ENCODE measurements at regions not wholly inside any gene's neighbourhood (a gene's known extent, or its start where the extent isn't known, plus 50 kb on each side); places are given as distances from the start of the nearest gene placed in this dataset.

DNA sequence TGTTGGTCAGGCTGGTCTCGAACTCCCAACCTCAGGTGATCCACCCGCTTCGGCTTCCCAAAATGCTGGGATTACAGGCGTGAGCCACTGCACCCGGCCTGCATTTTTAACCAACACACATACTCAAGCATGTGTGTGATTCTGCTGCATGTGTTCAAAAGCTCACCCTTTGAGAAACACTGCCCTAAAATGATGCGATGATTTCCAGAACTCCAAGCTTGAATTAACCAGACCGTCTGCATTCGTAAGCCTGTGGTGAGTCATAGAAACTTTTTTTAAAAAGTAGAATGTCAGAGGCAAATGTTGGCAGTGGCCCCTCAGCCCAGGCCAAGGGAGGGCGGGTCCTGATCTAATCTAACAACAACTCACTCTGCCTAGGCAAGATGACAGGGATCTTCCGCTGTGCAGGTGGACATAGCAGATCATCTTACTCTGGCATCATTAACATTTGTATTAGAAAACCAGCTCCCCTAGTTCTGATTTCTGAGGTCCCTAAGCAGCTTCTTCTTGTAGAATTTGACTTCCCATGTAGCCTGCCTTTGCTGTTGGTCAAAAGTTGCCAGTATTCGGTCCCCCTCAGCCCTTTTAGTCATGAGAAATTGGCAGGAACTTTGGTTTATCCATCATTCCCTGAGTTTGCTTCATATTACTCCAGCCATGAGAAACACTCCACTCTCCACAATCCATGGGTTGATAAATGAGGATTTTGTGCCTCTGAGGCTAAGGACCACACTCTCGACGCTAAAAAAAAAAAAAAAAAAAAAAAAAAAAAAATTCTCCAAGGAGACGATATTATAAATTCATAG is 190.4 kb downstream of the SKIDA1 start:
- intact Hi-C loops (cut with DNase I): no loop called here
- DNase-seq: no peak

- no peak for DNase-seq
These were observed 194.9 kb downstream of the SKIDA1 start for GRCh38 chr10:21330628-21331020.

DNA sequence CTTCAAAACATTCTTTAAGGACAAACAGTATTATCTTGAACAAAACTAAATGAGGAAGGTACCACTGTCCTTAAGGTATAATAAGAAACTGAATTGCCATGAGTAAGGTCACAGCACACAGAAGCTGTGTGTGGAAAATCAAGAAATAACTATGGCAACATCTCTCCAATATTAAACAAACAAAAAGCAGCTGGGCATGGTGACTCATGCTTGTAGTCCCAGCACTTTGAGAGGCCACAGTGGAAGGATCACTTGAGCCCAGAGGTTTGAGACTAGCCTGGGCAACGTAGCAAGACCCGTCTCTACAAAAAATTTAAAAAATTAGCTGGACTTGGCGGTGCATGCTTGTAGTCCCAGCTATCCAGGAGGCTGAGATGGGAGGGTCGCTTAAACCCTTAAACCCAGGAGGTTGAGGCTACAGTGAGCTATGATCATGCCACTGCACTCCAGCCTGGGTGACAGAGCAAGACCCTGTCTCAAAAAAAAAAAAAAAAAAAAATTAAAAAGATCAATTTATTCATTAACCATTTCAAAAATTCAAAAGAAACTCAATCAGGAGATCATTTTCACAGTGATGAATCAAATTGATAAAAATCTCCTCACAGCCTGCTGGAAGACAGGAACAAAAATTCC is 195.4 kb downstream of the SKIDA1 start:
- no peak for DNase-seq
- intact Hi-C loops (cut with DNase I): no loop called here

More at GRCh38 chr10:21330628-21331020, 194.9 kb downstream of the SKIDA1 start:
- intact Hi-C loops (cut with DNase I): no loop called here

- intact Hi-C loops (cut with DNase I): no loop called here
- DNase-seq: no peak
These were observed 198.0 kb downstream of the SKIDA1 start for GRCh38 chr10:21327289-21327993.

GRCh38 chr10:21326594-21327288 is 198.7 kb downstream of the SKIDA1 start:
- intact Hi-C loops (cut with DNase I): no loop called here
- DNase-seq: no peak

DNA sequence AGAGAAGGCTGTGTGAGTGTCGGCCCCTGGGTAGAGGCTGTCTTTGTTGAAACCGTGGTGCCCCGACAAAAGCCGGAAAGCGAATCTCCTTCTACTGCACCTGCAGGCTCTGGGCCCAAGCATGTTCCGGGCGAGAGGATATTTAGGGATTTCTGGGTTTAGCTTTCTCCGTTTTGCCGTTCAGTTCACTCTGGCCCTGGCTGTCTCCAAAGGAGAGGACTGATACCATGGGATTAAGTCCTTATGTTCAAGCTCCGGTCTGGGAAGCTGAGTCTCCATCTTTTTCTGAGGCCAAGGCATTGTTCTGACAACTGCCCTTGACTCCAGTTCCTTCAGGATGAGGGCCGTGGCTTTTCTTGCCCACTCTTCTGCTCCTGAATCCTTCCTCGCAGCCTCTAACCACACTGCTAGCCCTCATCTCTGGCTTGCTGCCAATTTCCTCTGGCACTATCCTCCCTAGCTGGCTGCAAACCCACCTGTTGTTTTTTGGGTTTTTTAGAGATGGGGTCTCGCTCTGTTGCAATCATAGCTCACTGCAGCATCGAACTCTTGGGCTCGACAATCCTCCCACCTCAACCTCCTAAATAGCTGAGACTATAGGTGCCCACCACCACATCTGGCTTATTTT is 206.8 kb downstream of the SKIDA1 start:
- no peak for DNase-seq
- intact Hi-C loops (cut with DNase I): no loop called here

DNA sequence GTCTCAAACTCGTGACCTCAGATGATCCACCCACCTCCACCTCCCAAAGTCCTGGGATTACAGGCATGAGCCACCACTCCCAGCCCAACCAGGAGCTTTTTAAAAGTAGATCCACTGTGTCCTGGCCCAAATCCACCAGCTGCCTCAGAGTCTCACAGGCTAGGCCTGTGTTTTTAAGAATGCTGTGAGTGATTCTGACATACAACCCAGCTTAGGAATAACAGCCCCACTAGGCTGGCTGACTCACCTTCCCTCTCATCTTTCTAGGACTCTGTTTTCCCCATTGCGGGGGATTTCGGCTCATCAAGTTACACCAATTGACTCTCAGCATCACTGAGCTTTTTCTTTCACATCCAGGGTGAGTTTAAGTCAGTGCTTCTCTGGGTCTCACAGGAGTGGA is 207.6 kb downstream of the SKIDA1 start:
- no peak for DNase-seq
- intact Hi-C loops (cut with DNase I): no loop called here

DNA sequence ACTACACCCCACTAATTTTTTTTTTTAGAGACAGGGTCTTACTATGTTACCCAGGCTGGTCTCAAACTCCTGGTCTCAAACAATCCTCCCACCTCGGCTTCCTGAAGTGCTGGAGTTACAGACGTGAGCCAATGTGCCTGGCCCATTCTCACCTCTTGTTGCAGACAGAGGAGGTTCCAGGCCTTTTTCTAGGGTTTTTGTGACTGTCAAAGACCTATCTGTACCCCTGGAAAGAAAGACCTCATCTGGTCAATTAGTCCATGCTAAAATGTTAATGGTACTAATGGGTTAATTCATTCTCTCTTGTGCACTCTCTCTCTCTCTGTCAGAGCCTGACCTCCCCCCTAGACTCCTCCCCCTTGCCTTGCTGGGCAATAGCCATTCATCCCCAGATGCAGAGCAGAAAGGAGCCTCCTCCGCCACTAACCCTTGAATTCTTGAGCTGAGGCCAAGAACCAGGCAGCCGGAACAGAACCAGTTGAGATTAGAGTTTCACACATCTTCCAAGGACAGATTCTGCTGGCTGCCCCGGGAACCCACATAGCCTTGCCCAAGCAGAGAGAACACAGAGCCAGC is 209.7 kb downstream of the SKIDA1 start:
- intact Hi-C loops (cut with DNase I): no loop called here
- DNase-seq: peak in 5 of 10 donors; percentile 10 to 32 (median 20)

GRCh38 chr10:21314906-21315644 is 210.4 kb downstream of the SKIDA1 start:
- DNase-seq: no peak
- intact Hi-C loops (cut with DNase I): no loop called here

GRCh38 chr10:21314111-21314626 is 211.3 kb downstream of the SKIDA1 start:
- intact Hi-C loops (cut with DNase I): no loop called here
- no peak for DNase-seq

DNA sequence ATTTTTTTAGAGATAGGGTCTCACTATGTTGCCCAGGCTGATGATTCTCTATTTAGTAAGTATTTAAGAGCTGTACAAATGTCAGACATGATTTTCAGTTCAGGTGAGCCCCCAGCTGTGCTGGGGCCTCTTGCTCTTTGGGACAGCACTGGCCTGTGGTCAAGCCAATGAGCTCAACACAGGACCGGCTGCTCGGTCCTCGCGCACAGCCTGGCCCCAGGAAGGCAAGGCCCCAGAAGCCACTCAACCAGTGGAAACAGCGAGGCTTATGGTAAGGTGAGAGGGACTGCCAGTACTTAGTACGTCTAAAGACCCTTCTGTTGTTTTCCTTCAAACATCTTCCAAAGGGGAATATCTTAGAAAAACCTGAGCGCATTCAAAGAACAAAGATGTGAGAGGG is 211.8 kb downstream of the SKIDA1 start:
- intact Hi-C loops (cut with DNase I): no loop called here

DNA sequence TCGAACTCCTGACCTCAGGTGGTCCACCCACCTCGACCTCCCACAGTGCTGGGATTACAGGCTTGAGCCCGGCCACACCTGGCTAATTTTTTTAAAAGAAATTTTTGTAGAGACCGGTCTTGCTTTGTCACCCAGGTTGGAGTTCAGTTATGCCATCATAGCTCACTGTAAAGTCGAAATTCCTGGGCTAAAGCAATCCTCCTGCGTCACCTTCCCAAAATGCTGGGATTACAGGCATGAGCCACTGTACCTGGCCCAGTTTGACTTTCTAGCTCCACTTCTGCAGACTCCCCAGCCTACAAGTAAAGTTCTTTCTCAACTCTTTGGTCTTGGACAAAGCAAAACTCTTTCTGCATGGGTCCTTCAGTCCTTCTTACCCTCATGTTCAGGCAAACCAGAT is 214.1 kb downstream of the SKIDA1 start:
- intact Hi-C loops (cut with DNase I): no loop called here
- DNase-seq: no peak

More for the DNA sequence above, 211.8 kb downstream of the SKIDA1 start:
- DNase-seq: no peak

DNA sequence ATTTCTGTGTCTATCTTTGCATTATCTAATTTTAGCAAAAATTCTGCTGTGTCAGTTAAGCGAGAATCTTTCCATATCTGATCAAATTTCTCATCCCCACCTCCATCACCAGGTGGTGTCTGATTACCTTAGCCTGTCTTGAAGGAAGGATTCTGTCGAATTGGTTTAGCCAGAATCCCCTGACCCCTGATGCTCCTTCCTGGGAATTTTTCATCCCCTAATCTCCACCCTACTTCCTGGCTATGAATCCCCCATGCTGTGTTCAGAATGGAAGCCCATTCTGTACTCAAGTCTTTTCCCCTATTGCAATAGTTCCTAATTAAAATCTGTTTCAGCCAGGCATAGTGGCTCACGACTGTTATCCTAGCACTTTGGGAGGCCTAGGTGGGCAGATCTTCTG is 216.1 kb downstream of the SKIDA1 start:
- no peak for DNase-seq
- intact Hi-C loops (cut with DNase I): no loop called here

- intact Hi-C loops (cut with DNase I): no loop called here
- no peak for DNase-seq
These were observed 216.5 kb downstream of the SKIDA1 start for GRCh38 chr10:21308946-21309345.

DNA sequence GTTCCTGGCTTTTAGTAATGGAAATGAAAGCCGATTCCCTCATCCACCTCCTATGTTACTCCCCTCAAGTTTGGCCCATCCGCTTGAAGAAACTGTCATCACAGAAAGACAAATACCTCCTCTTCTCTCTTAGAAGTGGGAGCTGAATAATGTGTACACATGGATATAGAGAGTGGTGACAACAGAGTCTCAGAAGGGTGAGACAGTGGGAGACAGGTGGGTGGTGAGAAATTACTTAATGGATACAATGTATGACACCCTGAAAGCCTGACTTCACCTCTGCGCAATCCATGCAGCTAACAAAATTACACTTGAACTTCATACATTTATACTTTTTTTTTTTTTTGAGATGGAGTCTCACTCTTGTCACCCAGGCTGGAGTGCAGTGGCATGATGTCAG is 217.5 kb downstream of the SKIDA1 start:
- intact Hi-C loops (cut with DNase I): no loop called here
- DNase-seq: no peak

- intact Hi-C loops (cut with DNase I): no loop called here
- no peak for DNase-seq
These were observed 220.9 kb downstream of the SKIDA1 start for GRCh38 chr10:21304608-21305007.

- intact Hi-C loops (cut with DNase I): no loop called here
- no peak for DNase-seq
These were observed 221.3 kb downstream of the SKIDA1 start for GRCh38 chr10:21304198-21304597.

DNA sequence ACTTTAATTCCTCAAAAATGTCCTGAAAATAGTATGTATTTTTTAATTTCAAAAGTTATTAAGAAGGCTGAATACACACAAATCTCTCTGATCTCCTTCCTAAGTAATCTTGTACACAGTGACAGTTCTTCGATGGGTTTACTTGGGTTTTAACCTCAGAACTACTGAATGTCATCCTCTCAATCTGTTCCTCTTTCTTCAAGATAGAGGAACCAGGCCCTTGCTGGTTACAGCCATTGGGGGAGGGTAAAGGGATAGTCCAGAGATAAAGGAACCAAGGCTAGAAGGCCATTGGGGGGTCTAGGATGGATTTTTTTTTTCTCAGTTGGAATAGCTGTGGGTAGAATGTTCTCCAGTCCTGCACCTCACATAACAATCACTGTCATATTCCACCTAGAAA is 224.9 kb downstream of the SKIDA1 start:
- no peak for DNase-seq
- intact Hi-C loops (cut with DNase I): no loop called here

GRCh38 chr10:21299330-21299729 is 226.2 kb downstream of the SKIDA1 start:
- DNase-seq: no peak
- intact Hi-C loops (cut with DNase I): no loop called here

Measured in posterior cingulate gyrus (tissue), 11 donors.